Gastrocnemius medialis (tissue), 4 donors: ENCODE measurements at regions not wholly inside any gene's neighbourhood (a gene's known extent, or its start where the extent isn't known, plus 50 kb on each side); places are given as distances from the start of the nearest gene placed in this dataset.

Source experiments
- POLR2A ChIP-seq, 2 donors: fragments of 450-650 bp; IDR thresholded peaks; one replicate each; pipeline ENCODE4 v1.6.1; 2017; ENCODE audit warnings: antibody characterized with exemption in 2 of 2, mild to moderate bottlenecking in 2 of 2, moderate library complexity in 2 of 2
- TF ChIP-seq, protein P1 (sequence below), 5 experiments: fragments of 450-650 bp in 3 of 5; fragments of 200-600 bp in 2 of 5; sonication (generic) in 2 of 5; IDR thresholded peaks in 4 of 5; conservative IDR thresholded peaks in 1 of 5; 1 replicate in 4 of 5; 2 replicates in 1 of 5; pipeline ENCODE4 v1.5.1; 2016 to 2019; ENCODE audit warnings: antibody characterized with exemption in 5 of 5, mild to moderate bottlenecking in 3 of 5, moderate library complexity in 3 of 5

- TF ChIP-seq, protein P1, sequence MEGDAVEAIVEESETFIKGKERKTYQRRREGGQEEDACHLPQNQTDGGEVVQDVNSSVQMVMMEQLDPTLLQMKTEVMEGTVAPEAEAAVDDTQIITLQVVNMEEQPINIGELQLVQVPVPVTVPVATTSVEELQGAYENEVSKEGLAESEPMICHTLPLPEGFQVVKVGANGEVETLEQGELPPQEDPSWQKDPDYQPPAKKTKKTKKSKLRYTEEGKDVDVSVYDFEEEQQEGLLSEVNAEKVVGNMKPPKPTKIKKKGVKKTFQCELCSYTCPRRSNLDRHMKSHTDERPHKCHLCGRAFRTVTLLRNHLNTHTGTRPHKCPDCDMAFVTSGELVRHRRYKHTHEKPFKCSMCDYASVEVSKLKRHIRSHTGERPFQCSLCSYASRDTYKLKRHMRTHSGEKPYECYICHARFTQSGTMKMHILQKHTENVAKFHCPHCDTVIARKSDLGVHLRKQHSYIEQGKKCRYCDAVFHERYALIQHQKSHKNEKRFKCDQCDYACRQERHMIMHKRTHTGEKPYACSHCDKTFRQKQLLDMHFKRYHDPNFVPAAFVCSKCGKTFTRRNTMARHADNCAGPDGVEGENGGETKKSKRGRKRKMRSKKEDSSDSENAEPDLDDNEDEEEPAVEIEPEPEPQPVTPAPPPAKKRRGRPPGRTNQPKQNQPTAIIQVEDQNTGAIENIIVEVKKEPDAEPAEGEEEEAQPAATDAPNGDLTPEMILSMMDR (IDR thresholded peaks at IDR 0.05 in 4 of 5, conservative IDR thresholded peaks at IDR 0.05 in 1 of 5) = no peak
- TF ChIP-seq POLR2A (IDR thresholded peaks at IDR 0.05) = no peak
These were observed 1367.5 kb upstream of the PCDH9 start for GRCh38 chr13:68597641-68598040.
